ENCODE measurements at regions not wholly inside any gene's neighbourhood (a gene's known extent, or its start where the extent isn't known, plus 50 kb on each side); places are given as distances from the start of the nearest gene placed in this dataset.

- H3K27ac ChIP-seq = no peak overlapping the region
- TF ChIP-seq POLR2A (IDR thresholded peaks at IDR 0.05) (no peak), CTCF (IDR thresholded peaks at IDR 0.05) (no peak), POLR2AphosphoS5 (IDR thresholded peaks at IDR 0.05) (no peak)
Observed at GRCh38 chr3:117626577-117626976, 917.0 kb downstream of the TUSC7 start.

GRCh38 chr3:117628823-117629291, 919.3 kb downstream of the TUSC7 start:
- Histone ChIP-seq H3K36me3 (no peaks in the 10 kb centered on the region), H3K4me1 (replicated peaks) (no peaks in the 10 kb centered on the region), H3K27me3 (replicated peaks; ENCODE audit: insufficient read depth) (no peaks in the 10 kb centered on the region), H3K27ac (no peak overlapping the region), H3K9me3 (no peaks in the 10 kb centered on the region), H3K4me3 (no peak overlapping the region)
- TF ChIP-seq POLR2AphosphoS5 (IDR thresholded peaks at IDR 0.05) (no peak), CTCF (IDR thresholded peaks at IDR 0.05) (no peak), POLR2A (IDR thresholded peaks at IDR 0.05) (no peak)
- DNase-seq (ENCODE audit: low spot score) = no peak
- 6% methylated on average over 2 of the region's 2 CpGs for WGBS
- intact Hi-C loops (cut with DNase I) = no loop called here

More at GRCh38 chr3:117626577-117626976, 917.0 kb downstream of the TUSC7 start:
- Histone ChIP-seq H3K36me3 (no peaks in the 10 kb centered on the region), H3K27me3 (replicated peaks; ENCODE audit: insufficient read depth) (no peaks in the 10 kb centered on the region), H3K9me3 (no peaks in the 10 kb centered on the region), H3K4me1 (replicated peaks) (no peaks in the 10 kb centered on the region), H3K4me3 (no peak overlapping the region)
- DNase-seq (ENCODE audit: low spot score) = no peak
- intact Hi-C loops (cut with DNase I) = no loop called here
- WGBS = 72% methylated on average over 2 of the region's 2 CpGs

- Histone ChIP-seq H3K27ac (no peak overlapping the region), H3K27me3 (replicated peaks; ENCODE audit: insufficient read depth) (no peaks in the 10 kb centered on the region), H3K36me3 (no peaks in the 10 kb centered on the region), H3K4me3 (no peak overlapping the region), H3K4me1 (replicated peaks) (no peaks in the 10 kb centered on the region), H3K9me3 (no peaks in the 10 kb centered on the region)
- WGBS = 51% methylated on average over 9 of the region's 9 CpGs
- DNase-seq (ENCODE audit: low spot score) = no peak
- intact Hi-C loops (cut with DNase I) = no loop called here
- TF ChIP-seq POLR2AphosphoS5 (IDR thresholded peaks at IDR 0.05) (no peak), POLR2A (IDR thresholded peaks at IDR 0.05) (no peak), CTCF (IDR thresholded peaks at IDR 0.05) (no peak)
Observed at GRCh38 chr3:117629505-117629904, 919.9 kb downstream of the TUSC7 start.

- Histone ChIP-seq H3K4me1 (replicated peaks) (no peaks in the 10 kb centered on the region), H3K4me3 (no peak overlapping the region), H3K9me3 (no peaks in the 10 kb centered on the region), H3K36me3 (no peaks in the 10 kb centered on the region), H3K27ac (no peak overlapping the region), H3K27me3 (replicated peaks; ENCODE audit: insufficient read depth) (no peaks in the 10 kb centered on the region)
- intact Hi-C loops (cut with DNase I) = no loop called here
- no peak for DNase-seq (ENCODE audit: low spot score)
- TF ChIP-seq POLR2AphosphoS5 (IDR thresholded peaks at IDR 0.05) = no peak
- no peak for TF ChIP-seq POLR2A (IDR thresholded peaks at IDR 0.05)
- no peak for TF ChIP-seq CTCF (IDR thresholded peaks at IDR 0.05)
Observed at GRCh38 chr3:117630469-117630868, 920.9 kb downstream of the TUSC7 start.

- WGBS = 86% methylated on average over 1 of the region's 1 CpG
- TF ChIP-seq CTCF (IDR thresholded peaks at IDR 0.05) (no peak), POLR2AphosphoS5 (IDR thresholded peaks at IDR 0.05) (no peak), POLR2A (IDR thresholded peaks at IDR 0.05) (no peak)
Observed at GRCh38 chr3:117630885-117631284, 921.3 kb downstream of the TUSC7 start.

More at GRCh38 chr3:117630885-117631284, 921.3 kb downstream of the TUSC7 start:
- DNase-seq (ENCODE audit: low spot score) = no peak
- H3K4me3 ChIP-seq = no peak overlapping the region
- no peaks in the 10 kb centered on the region for H3K36me3 ChIP-seq
- no peaks in the 10 kb centered on the region for H3K4me1 ChIP-seq (replicated peaks)
- no peak overlapping the region for H3K27ac ChIP-seq
- no peaks in the 10 kb centered on the region for H3K9me3 ChIP-seq
- intact Hi-C loops (cut with DNase I) = no loop called here
- no peaks in the 10 kb centered on the region for H3K27me3 ChIP-seq (replicated peaks; ENCODE audit: insufficient read depth)

All from prostate gland (tissue), 2 donors.